LHCN-M2 (cell line): ENCODE measurements at regions not wholly inside any gene's neighbourhood (a gene's known extent, or its start where the extent isn't known, plus 50 kb on each side); places are given as distances from the start of the nearest gene placed in this dataset.
"Not testable (repeated sequence)": the region's sequence is repeated elsewhere in the genome, so short reads cannot be mapped to it uniquely, and the experiment has no call there.

Experiments
- DNase-seq: peaks from one replicate; pipeline ENCODE4 v3.0.0-alpha.2; 2012; ENCODE audit warnings: low read depth

GRCh38 chr9:115398996-115399395 lies 281.0 kb upstream of the TNC start:
- DNase-seq, result peak; percentile 10

- no peak for DNase-seq
Observed at GRCh38 chr9:115400796-115401195, 282.8 kb upstream of the TNC start.

GRCh38 chr9:115401756-115402327 lies 283.9 kb upstream of the TNC start:
- DNase-seq, result no peak

GRCh38 chr9:115403753-115404152 lies 285.8 kb upstream of the TNC start:
- DNase-seq, result no peak

GRCh38 chr9:115404311-115404710 lies 286.4 kb upstream of the TNC start:
- DNase-seq, result no peak

- DNase-seq, result peak; percentile 16
Observed at GRCh38 chr9:115411516-115411915, 293.6 kb upstream of the TNC start.

GRCh38 chr9:115411993-115412452 lies 294.1 kb upstream of the TNC start:
- peak; percentile 43 for DNase-seq

- no peak for DNase-seq
Observed at GRCh38 chr9:115412656-115413055, 294.7 kb upstream of the TNC start.

- no peak for DNase-seq
Observed at GRCh38 chr9:115413304-115413703, 295.3 kb upstream of the TNC start.

GRCh38 chr9:115413766-115414382 lies 295.9 kb upstream of the TNC start:
- peak; percentile 51 for DNase-seq

GRCh38 chr9:115414561-115414960 lies 296.6 kb upstream of the TNC start:
- no peak for DNase-seq

GRCh38 chr9:115415450-115415849 lies 297.5 kb upstream of the TNC start:
- DNase-seq, result no peak

- no peak for DNase-seq
Observed at GRCh38 chr9:115416299-115416698, 298.3 kb upstream of the TNC start.

- DNase-seq, result not testable (repeated sequence)
Observed at GRCh38 chr9:115418181-115418580, 300.2 kb upstream of the TNC start.

- no peak for DNase-seq
Observed at GRCh38 chr9:115422932-115423440, 305.0 kb upstream of the TNC start.

- no peak for DNase-seq
Observed at GRCh38 chr9:115423646-115424045, 305.7 kb upstream of the TNC start.

- no peak for DNase-seq
Observed at GRCh38 chr9:115425601-115426000, 307.6 kb upstream of the TNC start.

GRCh38 chr9:115437418-115437817 lies 319.5 kb upstream of the TNC start:
- DNase-seq, result no peak

GRCh38 chr9:115439641-115440040 lies 321.7 kb upstream of the TNC start:
- DNase-seq, result no peak

- DNase-seq, result no peak
Observed at GRCh38 chr9:115442054-115442453, 324.1 kb upstream of the TNC start.

- no peak for DNase-seq
Observed at GRCh38 chr9:115443890-115444289, 325.9 kb upstream of the TNC start.

- DNase-seq, result no peak
Observed at GRCh38 chr9:115444959-115445358, 327.0 kb upstream of the TNC start.

- no peak for DNase-seq
Observed at GRCh38 chr9:115445655-115446054, 327.7 kb upstream of the TNC start.
